ENCODE measurements at regions not wholly inside any gene's neighbourhood (a gene's known extent, or its start where the extent isn't known, plus 50 kb on each side); places are given as distances from the start of the nearest gene placed in this dataset.
"Not testable (repeated sequence)": the region's sequence is repeated elsewhere in the genome, so short reads cannot be mapped to it uniquely, and the experiment has no call there.

DNA sequence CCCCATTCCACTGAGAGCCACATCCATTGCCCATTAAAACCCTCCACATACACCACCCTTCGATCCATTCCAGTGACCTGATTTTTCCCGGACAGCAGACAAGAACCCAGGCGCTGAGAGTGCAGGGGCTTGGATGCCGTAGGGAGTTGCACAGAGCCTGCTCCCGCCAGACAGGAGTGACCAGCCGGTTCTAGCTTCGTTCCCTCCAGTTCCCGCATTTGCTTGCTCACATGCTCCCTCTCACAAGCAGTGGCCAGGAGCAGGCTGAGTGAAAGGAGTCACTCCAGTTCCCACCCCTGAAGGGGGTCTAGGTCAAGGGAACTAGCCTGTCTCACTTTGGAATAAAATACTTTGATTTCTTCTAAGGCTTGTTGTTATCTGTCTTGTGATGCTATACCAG is 119.5 kb downstream of the SKIDA1 start:
- DNase-seq (ENCODE audit: low read depth), result no peak

DNA sequence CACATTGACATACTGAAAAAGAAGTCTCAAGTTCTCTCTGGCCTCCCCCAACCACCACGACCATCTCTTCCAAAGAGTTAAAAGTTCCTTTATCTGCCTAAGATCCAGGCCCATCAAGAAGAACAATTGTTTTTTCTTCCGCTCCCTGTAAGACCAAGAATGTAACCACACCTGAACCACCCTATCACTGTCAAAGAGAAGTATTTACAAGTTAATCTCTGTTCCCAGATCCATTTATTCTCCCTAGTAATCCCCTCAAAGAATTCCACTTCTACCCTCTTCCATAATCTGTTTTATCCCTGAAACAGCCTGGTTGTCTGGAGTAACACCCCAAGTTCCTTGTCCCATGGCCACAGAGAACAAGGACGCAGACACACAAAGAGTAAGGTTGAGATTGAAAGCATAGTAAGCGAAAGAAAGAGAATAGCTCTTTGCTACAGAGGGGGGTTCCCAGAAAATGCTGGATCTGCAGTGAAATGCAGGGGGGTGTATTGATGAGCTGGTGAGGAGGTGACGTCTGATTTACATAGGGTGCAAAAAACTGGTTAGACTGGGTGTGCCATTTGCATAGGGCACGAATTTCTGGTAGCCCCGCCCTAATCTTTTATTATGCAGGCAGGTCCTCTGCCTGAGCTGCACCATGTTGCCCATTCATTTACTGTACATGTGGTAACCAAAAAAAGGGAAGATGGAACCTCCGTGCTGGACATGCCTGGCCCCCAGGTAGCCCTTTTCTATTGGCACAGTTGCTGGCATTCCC is 122.0 kb downstream of the SKIDA1 start:
- no peak for DNase-seq (ENCODE audit: low read depth)

DNA sequence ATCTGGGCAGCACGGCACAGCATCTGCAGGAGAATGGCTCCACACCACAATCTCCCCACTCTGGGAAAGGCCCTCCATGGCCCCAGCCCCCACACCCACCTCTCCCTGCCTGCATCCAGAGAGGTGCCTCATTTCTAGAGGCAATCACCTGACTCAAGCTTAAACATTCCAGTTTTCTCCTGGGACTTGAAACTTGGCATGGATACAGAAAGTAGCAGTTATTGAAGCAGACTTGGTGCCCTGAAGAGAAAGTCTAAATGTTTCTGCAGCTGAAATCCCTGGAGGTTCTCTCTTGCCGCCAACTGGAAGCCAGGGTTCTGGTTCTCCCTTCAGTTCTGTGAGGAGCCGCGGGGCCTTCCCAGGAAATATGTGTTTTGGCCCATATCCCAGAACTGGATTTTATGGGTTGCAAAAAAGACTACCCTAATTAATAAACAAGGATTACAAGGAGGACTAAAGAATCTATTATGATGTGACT is 122.8 kb downstream of the SKIDA1 start:
- peak; percentile 17 for DNase-seq (ENCODE audit: low read depth)

DNA sequence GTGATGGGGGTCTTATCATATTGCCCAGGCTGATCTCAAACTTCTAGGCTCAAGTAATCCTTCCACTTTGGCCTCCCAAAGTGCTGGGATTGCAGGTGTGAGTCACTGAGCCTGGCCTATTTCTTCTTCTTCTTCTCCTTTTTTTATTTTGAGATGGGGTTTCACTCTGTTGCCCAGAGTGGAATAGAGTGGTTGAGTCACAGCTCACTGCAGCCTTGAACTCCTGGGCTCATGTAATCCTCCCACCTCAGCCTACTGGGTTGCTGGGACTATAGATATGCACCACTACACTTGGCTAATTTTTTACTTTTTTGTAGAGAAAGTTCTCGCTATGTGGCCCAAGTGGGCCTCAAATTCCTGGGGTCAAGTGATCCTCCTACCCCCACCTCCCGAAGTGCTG is 124.3 kb downstream of the SKIDA1 start:
- peak; percentile 55 for DNase-seq (ENCODE audit: low read depth)

DNA sequence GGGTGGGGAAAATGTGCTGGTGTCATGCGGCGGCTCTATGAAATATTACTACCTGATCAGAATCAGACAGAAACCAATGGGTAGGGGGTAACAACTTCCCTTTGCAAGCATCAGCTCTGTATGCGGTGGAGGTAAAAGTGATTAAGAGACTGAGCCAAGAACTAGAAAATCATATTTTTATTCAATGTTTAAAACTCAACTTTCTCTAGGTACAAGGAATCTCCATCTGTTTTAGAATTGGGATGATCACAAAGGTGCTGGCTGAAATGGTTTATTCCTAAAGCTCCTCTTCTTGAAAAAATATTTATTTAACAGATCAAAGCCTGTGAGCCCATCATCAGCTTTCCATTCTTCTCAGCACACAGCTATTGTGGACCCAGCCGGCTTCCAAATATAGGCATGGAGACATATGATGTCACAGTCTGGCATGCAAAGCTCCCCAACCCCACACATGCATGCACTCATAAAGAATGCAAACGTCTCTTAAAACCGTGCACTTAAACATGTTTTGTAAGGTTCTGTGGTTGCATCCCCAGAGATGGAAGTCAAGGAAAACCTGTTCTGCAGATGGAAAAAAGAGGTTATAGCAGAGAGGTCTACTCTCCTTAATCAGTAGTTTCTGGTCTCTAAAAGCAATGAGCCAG is 126.0 kb downstream of the SKIDA1 start:
- peak; percentile 95 for DNase-seq (ENCODE audit: low read depth)

DNA sequence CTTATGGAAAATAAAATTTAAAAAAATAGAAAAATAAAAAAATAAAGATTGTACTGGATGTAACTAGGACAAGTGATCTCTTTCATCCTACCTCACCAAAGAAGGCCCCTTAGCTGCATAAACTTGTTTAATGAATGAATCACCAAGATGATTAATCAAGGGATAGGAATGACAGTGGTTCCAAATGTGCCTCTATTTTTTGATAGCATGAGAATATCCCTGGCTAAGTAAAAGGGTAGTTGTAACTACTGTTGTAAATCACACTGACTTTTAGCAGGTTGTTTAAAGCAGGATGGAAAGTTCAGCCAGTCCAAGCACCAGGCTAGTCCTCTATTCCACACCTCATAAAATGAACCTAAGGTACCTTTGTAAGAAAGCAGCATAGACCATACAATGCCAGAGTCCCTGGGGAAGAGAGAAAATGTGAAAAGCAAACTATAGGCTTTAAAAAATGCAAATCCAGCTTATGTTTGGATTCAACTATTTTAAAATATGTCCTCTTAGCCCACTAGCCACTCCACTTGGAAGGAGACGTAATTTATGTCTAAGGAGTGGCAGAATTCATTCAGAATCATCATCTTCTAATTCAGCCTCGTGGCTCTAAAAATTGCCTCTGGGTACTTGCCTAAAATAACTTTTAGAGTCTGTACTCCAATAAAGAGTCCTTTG is 126.8 kb downstream of the SKIDA1 start:
- peak; percentile 39 for DNase-seq (ENCODE audit: low read depth)

DNA sequence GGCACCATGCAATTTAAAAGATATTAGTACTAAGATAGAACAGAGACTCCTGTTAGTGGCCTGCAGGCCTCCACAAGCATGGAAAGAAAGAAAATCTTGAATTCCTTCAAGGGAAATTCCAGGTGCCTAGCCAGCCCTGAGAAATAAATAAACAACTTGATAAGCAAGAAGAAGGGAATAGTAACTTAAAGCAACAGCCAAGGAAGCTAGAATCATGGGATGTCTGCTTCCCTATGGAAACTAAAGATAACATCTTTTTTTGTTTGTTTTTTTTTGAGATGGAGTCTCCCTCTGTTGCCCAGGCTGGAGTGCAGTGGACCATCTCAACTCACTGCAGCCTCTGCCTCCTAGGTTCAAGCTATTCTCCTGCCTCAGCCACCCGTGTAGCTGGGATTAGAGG is 128.6 kb downstream of the SKIDA1 start:
- DNase-seq (ENCODE audit: low read depth), result no peak

DNA sequence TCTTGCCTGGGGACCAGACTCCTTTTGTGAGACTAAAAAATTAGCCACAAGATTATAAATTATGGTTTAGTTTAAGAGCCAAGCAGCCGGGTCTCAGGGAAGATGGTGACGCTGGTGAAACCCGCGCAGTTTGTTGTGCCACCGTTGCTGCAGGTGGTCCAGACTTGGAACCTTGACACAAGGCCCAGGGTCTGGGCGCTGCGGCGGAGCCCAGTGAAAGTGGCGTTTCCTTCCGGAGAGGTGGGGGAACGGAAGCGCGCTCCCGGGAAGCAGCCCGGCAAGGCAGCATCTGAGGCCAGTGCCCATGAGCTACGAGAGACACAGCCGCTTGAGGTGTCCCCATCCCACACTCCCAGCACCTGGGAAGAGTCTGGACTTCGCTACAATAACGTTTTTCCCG is 131.6 kb downstream of the SKIDA1 start:
- DNase-seq (ENCODE audit: low read depth), result no peak

DNA sequence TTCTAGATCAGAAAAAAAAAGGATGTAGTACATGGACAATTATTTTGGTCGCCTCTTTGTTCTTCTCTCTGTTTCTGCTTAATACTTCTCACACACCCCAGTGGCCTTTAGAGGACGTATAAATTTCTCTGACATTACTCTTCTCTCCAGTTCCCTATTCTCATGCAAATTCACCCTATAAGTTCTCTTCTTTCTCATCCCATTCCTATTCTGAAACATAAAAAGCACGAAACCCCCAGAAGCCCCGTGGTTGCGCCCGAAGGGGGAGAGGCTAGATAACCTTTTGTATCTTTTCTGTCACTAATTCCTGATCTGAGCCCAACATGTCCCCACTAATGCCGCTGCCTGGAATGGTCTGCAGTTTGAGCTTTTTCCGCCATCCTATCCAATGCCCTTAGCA is 136.9 kb downstream of the SKIDA1 start:
- DNase-seq (ENCODE audit: low read depth), result no peak

DNA sequence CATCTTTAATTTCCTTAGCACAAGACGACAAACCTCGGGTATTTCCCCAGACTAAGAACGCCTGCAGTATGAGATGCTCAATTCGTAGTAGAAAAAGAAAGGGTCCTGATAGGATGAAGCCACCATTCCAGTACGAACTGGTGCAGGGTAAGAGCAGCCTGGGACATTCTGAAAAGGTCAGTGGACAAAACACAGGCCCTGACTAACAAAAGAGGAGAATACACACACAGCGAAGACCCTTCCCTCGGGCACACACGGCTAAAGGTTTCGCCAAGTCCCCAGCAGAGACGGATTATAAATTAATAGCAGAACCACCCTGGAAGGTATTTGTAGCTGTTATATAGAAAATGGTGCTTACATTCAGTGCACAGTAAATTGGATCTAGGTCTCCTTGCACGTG is 137.6 kb downstream of the SKIDA1 start:
- DNase-seq (ENCODE audit: low read depth), result no peak

DNA sequence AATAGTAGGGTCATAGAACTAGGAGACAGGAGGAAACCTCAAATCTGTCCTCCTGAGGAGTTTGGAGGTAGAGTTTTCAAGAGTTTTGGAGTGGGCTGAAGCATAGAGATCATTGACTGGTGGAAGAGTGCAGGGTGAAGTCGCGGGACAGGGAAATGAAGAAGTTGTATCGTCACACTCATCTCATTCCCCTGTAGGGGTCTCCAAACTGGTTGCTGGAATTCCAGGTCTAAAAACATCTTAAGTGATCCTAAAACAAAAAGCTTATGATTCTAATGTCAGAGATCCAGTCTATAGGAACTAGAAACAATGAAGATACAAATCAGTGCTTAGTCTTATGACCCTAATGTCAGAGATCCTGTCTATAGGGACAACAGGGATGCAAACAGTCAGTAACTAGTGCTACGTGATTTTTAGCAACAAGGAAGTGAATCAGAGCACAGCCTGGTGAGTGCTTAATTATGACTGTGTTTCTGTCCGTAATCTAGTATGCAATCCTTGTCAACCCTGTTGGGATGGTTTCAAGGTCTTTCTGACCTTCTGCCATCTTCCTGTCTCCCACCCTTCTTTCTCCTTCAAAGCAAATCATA is 139.4 kb downstream of the SKIDA1 start:
- DNase-seq (ENCODE audit: low read depth), result no peak

DNA sequence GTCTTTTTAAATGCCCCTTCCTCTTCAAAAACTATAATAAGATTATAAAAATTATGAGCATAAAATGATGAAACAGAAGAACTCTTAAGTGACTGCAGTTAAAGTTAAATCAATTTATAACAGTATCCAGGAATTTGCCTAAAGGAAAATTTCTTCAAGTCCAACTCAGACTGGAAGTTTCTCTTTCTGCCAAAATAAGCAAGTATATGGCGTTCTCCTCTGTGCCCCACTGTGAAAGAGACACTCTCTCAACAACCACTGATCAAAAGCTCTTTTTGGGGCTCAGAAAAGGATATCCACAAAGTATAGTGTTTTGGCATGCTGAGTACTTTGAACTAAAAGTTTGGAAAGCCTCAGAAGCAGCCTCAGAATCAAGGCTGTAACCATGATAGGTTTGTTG is 139.9 kb downstream of the SKIDA1 start:
- DNase-seq (ENCODE audit: low read depth), result no peak

DNA sequence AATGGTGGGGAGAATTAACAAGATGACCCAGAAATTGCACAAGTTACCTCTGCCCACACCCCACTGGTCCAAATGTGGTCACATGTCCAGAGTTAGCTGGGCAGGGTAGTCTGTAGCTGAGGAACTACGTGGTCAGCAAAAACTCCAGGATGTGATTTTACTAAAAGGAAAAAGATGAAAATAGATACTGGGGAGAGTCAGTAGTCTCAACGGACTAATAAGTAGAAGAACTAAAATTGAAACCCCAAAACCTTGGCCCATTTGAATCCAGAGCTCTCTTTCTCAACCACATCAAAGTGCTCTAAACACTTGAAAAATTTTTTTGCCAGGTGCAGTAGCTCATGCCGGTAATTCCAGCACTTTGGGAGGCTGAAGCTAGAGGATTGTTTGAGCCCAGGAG is 146.3 kb downstream of the SKIDA1 start:
- DNase-seq (ENCODE audit: low read depth), result no peak

DNA sequence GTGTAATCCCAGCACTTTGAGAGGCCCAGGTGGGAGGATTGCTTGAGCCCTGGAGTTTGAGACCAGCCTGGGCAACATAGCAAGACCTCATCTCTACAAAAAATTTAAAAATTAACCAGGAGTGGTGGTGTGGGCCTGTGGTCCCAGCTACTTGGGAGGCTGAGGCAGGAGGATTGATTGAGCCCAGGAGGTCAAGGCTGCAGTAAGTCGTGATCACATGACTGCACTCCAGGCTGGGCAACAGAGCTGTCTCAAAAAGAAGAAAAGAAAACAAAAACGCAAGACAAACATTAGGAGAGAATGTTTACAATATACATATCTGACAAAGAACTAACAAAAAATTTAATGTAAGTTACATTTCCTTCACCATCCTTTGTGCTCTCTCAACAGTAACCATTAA is 150.2 kb downstream of the SKIDA1 start:
- DNase-seq (ENCODE audit: low read depth), result not testable (repeated sequence)

DNA sequence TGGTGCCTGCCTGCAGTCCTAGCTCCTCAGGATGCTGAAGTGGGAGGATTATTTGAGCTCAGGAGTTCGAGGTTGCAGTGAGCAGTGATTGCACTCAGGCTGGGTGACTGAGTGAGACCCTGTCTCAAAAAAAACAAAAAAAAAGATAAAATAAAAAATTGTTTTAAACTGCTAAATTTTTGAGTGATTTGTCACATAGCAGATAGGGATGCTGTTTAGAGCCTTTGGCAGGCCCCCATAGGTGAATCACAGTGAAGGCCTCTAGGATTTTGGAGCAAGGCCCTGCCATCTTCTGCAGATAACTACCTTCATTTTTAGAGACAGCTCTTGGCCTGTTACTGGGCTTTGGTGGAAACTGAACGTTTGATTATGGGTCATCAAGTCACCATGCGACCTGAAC is 151.6 kb downstream of the SKIDA1 start:
- not testable (repeated sequence) for DNase-seq (ENCODE audit: low read depth)

DNA sequence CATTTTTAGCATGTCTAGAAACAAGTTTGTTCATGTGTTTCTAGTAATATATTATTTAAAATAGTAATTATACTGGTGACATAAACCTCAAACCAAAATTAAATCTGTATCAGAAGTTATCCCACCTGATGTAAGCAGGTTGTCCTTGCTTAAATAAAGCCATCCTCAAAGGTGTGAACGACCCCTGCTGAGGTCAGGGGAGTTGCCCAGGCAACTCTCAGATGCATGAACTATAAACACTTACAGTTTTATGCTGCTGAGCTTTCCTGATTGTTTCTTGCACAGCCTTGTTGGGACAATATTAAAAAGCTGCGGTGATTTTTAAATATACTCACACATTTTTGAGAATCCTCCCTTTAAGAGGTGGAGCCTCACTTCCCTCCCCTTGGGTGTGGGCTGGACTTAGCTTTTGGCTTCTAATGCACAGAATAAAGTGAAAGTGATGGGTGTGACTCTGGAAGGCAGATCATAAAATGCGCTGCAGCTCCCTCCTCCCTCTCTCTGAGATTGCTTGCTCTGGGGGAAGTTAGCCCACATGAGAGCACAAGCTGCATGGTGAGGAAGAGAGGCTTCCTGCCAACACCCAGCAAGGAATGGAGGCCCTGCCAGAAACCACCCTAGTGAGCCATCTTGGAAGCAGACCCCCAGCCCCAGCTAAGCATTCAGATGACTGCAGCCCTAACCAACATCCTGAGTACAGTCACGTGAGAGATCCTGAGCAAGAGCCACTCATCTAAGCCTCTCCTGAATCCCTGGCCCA is 152.7 kb downstream of the SKIDA1 start:
- DNase-seq (ENCODE audit: low read depth), result peak; percentile 92

DNA sequence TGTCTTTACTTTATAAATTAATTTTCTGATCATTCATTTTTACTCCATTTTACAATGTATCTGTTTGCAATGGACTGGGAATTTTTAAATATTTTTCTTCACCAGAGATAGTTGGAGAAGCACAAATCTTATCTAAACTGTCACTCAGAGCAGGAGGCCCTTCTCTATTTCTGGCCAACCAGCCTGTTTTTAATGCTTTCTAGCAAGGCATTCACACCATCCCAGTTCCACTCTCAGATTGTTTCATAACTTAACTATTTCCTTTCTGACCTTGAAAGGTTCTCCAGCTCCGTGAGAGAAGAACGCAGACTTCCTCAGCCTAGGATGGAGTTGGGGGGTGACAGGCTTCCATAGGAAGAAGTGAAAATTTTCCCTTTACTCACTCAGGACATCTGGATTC is 155.8 kb downstream of the SKIDA1 start:
- peak; percentile 61 for DNase-seq (ENCODE audit: low read depth)

DNA sequence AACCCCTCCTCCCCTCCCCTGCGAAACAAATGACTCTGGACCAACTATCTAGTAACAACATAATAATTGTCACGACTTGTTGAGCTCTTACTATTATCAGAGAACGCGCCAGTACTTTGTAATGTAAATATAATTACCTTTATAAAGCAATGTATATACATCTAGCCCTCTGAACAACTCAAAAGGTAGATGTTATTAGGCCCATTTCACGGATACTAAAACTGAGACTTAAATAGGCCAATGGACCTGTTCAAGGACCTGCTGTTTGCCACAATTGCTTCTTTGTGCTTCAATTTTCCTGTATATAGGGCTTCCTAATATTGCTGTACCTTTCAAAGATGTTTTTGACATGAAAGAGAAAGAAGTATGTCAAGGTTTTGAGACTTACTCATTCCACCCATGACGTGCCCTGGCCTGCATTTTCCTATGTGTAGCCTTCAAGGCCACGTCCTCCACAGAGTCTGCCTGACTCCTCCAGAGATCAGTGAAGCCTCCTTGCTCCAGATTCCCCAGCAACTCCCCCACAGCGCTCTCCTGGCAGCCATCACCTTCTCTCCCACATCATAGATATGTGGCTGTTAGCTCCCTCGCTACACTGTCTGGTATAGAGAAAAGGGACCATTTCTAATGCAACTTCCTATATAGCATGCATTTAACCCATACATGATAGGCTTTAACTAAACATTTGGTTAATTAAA is 156.6 kb downstream of the SKIDA1 start:
- peak; percentile 87 for DNase-seq (ENCODE audit: low read depth)

DNA sequence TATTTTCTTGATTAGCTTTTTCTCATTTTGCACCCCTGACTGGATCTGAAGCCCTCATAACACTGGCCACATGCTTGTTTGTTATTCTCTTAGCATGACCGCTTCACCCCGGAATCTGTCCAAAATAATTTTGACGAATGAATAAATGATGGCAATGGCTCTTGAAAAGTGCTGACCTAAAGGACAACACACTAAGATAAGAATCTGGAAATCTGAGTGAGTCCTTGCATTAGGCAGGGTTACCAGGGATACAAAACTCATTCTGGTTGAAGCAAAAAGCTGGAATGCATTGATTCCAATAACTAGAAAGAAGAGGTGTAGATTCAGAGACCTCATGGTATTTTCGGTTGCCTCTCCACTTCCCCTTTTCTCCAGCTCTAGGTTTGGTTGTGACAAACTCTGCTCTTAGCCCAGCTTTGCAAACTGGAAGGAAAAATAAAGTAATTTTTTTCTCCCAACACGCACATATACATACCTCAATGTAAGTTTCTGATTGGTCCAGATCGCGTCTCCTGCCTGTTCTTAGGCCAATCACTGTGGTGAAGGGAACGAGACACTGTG is 157.4 kb downstream of the SKIDA1 start:
- DNase-seq (ENCODE audit: low read depth), result no peak

DNA sequence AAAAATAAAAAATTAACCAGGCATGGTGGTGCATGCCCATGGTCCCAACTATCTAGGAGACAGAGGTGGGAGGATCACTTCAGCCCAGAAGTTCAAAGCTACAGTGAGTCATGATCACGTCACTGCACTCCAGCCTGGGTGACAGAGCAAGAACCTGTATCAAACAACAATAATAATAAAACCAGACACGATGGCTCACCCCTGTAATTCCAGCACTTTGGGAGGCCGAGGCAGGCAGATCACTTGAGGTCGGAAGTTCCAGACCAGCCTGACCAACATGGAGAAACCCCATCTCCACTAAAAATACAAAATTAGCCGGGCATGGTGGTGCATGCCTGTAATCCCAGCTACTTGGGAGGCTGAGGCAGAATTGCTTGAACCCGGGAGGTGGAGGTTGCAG is 159.4 kb downstream of the SKIDA1 start:
- DNase-seq (ENCODE audit: low read depth), result peak; percentile 84
